GM10266 (cell line): ENCODE measurements at regions not wholly inside any gene's neighbourhood (a gene's known extent, or its start where the extent isn't known, plus 50 kb on each side); places are given as distances from the start of the nearest gene placed in this dataset.

ENCODE experiments used
- DNase-seq: peaks from one replicate; pipeline ENCODE4 v3.0.0; 2012; ENCODE audit errors: extremely low spot score
- TF ChIP-seq, protein P1 (sequence below): IDR thresholded peaks from 2 replicates; pipeline ENCODE4 v1.5.1; 2012; ENCODE audit warnings: mild to moderate bottlenecking, low read depth; ENCODE audit not compliant: control insufficient read depth, insufficient read depth; ENCODE audit errors: missing control alignments

DNA sequence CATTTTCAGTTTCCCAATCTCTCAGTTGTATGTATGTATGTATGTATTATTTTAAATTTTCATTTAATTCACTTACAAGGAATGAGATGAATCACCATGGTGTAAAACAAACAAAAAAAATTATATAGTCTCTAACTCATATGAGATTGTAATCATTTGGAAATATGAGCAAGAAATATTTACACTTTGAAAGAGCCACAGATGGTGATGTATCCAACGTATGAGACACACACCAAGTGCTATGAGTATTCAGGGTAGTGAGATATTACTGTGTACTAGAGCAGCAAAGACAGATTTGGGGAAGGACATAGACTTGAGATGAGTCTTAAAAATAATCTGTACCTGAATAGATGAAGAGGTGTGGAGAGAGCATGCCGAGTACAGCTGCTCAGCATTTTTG, 1154.4 kb downstream of the RAPGEF2 start:
- no peak for DNase-seq
- TF ChIP-seq, protein P1, sequence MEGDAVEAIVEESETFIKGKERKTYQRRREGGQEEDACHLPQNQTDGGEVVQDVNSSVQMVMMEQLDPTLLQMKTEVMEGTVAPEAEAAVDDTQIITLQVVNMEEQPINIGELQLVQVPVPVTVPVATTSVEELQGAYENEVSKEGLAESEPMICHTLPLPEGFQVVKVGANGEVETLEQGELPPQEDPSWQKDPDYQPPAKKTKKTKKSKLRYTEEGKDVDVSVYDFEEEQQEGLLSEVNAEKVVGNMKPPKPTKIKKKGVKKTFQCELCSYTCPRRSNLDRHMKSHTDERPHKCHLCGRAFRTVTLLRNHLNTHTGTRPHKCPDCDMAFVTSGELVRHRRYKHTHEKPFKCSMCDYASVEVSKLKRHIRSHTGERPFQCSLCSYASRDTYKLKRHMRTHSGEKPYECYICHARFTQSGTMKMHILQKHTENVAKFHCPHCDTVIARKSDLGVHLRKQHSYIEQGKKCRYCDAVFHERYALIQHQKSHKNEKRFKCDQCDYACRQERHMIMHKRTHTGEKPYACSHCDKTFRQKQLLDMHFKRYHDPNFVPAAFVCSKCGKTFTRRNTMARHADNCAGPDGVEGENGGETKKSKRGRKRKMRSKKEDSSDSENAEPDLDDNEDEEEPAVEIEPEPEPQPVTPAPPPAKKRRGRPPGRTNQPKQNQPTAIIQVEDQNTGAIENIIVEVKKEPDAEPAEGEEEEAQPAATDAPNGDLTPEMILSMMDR, result no peak

DNA sequence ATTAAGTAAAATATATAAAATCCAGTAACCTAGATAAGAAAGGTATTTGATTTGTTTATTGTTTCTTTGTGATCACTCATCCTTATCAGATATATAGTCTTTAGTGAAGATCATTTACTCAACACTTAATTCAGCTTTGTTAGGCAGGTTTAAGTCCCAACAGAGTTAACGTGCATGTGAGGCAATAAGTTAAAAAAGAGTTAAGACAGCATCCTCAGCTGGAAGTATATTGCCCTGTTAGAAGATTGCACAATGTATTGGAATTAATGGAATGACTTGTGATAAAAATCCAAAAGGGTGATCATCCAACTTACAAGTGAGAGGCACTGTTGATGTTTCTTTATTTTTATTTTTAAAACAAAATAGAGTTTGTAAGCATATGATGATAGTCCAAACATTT, 1162.1 kb downstream of the RAPGEF2 start:
- TF ChIP-seq, protein P1, result no peak
- no peak for DNase-seq

DNA sequence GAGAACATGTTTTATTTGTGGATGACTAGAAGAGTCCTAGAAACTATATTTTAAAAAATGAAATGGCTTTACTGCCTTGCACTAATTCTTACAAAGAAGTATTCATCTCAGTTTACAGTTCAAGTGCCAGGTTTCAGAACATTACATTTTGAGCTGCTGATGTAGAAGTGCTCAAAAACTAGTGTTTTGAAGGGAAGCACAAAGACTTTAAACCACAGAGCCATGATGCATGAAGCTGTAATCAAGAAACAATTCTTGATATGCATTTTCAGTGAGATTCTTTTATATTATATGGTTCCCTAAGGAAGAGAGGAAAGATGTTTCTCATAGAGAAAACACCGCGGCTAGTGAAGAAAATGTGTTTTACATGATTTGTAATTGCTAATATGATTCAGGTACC, 1163.0 kb downstream of the RAPGEF2 start:
- DNase-seq, result no peak
- TF ChIP-seq, protein P1, result no peak

DNA sequence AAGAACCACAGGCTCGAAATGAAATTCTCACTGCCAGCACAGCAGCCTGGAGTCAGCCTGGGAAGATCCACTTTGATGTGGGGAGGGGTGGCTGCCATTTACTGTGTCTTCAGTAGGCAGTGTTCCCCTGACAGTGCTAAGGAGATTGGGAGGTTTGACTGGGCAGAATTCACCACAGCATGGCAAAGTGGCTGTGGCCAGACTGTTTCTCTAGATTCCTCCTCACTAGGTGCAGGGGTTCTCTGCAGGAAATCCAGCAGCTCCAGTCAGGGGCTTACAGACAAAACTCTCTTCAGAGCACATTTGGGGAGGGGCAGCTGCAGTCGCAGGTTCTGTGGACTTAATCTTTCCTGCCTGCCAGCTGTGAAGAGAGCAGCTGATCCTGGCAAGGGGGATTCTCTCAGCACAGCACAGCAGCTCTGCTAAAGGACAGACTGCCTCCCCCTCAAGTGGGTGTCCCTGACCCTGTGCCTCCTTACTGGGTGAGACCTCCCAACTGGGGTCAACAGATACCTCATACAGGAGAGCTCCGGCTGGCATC, 1174.0 kb downstream of the RAPGEF2 start:
- no peak for DNase-seq
- TF ChIP-seq, protein P1, result no peak

DNA sequence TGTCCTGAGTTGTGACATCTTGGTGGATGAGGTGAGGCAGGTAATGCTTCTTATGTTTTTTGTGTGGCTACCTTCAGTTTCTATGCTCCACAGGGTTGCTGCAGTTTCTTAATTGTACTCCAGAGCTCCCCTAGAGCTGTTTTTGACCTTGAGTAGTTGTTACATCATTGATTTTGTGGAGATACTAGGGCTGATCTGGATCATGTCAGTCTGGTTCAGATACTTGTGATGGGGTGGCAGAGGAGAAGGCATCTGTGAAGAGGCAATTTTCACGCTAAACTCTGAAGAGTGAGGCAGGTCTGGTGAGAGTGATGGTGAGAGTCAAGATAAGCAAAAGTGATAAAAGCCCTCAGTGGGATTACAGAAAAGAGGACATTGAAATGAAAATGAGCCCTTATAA, 1180.2 kb downstream of the RAPGEF2 start:
- DNase-seq, result no peak
- TF ChIP-seq, protein P1, result no peak

DNA sequence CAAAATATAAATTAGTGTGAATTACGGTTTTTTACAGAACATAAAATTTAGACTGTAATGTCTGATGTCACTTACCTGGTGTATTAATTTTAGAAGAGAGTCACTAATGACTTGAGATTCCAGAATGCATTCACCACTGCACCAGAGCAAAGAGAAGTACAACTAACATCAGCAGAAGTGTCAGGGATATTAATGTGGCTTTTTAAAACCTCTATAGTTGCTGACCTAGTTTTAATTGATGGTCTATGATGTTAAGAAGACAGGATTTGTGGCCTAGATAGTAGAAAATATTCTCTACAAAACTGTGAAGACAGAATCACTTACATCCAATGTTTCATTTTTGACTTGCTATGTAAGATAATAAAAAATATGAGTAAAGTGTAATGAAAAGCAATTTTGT, 1181.6 kb downstream of the RAPGEF2 start:
- DNase-seq, result no peak
- TF ChIP-seq, protein P1, result no peak

DNA sequence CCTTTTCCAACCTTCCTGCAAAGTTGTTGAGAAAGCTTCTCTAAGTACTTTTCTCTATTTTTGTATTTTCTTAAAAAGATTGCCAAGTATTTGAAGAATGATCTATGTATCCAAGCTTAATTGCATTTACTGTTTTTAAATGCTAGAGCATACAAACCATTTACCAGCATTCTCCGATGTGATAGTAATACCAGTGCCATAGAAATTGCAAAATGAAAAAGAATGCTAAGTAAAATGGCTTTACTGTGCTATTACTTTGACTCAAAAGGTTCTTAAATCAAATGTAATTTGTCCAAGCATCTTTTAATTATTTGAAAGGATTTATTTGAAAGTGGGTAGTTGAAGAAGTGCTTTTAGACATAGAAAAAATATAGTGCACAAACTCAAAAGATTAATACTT, 1183.2 kb downstream of the RAPGEF2 start:
- no peak for DNase-seq
- TF ChIP-seq, protein P1, result no peak

DNA sequence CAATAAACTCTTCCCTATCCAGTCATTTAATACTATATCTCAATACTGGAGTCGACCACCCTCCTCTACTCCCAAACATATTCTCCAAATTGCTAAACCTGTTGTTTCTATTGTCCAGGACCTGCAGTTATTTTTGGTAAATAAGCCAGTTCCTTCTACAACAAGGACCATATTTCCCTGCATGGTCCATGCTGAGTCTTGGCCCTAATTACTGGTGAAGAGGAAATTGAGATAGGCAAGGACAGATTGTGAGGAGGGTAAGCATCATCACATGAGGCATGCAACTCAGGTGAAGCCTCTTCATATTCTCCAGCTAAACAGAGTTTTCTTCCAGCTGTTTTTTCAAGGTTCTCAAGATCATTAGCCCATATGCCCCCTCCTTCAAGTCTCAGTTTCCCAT, 1193.6 kb downstream of the RAPGEF2 start:
- DNase-seq, result no peak
- TF ChIP-seq, protein P1, result no peak
